ENCODE measurements at regions not wholly inside any gene's neighbourhood (a gene's known extent, or its start where the extent isn't known, plus 50 kb on each side); places are given as distances from the start of the nearest gene placed in this dataset.

DNA sequence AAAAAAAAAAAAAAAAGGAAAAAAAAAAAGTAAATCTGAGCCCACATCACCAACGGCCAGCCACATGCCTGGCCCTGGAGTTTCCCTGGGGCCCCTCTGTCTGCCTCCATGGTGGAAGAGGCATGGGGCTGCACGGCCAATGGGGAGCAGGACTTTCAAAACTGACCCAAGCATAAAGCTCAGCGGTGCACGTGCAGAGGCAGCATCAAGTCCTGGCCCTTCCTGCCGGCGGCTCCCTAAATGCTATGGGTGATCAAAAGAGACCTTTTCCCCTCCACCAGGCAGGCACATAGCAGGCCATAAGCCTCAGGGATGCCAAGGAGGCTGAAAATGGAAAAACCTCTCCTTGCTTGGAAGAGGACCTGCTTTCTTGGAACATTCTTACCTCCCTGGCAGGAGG is 94.3 kb downstream of the OAT start:
- no peaks in the 10 kb centered on the region for H3K4me1 ChIP-seq (ENCODE audit: control insufficient read depth in 2 of 3, insufficient read depth in 2 of 3, low read depth in 1 of 3, low read length in 3 of 3)
- no peak overlapping the region for H3K27ac ChIP-seq (ENCODE audit: low read depth in 2 of 2, low read length in 2 of 2)
- no peak for DNase-seq
- H3K9me3 ChIP-seq (ENCODE audit: control insufficient read depth in 2 of 3, insufficient read depth in 1 of 3, low read length in 3 of 3): no peaks in the 10 kb centered on the region
- no peak overlapping the region for H3K9ac ChIP-seq (ENCODE audit: low read length in 3 of 3)
- no peak for FAIRE-seq
- no peaks in the 10 kb centered on the region for H3K27me3 ChIP-seq (ENCODE audit: control insufficient read depth, insufficient read depth, low read length)
- intact Hi-C loops (cut with DNase I): no loop called here
- no peaks in the 10 kb centered on the region for H3K36me3 ChIP-seq (ENCODE audit: control insufficient read depth in 2 of 3, insufficient read depth in 3 of 3, low read length in 3 of 3)
- no peak overlapping the region for H3K4me3 ChIP-seq (ENCODE audit: low read length in 3 of 3)
- TF ChIP-seq, protein P1, sequence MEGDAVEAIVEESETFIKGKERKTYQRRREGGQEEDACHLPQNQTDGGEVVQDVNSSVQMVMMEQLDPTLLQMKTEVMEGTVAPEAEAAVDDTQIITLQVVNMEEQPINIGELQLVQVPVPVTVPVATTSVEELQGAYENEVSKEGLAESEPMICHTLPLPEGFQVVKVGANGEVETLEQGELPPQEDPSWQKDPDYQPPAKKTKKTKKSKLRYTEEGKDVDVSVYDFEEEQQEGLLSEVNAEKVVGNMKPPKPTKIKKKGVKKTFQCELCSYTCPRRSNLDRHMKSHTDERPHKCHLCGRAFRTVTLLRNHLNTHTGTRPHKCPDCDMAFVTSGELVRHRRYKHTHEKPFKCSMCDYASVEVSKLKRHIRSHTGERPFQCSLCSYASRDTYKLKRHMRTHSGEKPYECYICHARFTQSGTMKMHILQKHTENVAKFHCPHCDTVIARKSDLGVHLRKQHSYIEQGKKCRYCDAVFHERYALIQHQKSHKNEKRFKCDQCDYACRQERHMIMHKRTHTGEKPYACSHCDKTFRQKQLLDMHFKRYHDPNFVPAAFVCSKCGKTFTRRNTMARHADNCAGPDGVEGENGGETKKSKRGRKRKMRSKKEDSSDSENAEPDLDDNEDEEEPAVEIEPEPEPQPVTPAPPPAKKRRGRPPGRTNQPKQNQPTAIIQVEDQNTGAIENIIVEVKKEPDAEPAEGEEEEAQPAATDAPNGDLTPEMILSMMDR (IDR thresholded peaks at IDR 0.05; ENCODE audit: borderline replicate concordance, extremely low read depth, insufficient read depth): no peak

DNA sequence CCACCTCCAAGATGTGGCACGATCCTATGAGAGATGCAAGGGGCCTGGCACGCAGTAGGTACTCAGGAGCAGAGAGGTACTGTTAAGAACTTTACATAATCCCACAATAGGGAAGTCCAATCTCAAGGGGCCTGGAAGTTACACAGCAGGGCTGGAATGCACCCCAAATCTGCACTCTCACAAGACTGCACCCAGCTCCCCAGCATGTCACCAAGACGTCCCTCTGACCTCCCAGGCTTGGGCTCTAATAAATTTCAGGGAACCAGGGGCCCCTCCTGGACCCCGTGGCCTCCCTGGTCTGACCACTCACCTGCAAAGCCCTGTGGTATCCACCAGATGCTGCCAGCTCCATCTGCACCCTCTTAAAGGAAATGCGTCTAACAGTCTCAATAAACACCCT is 94.9 kb downstream of the OAT start:
- H3K9me3 ChIP-seq (ENCODE audit: control insufficient read depth in 2 of 3, insufficient read depth in 1 of 3, low read length in 3 of 3): no peaks in the 10 kb centered on the region
- H3K4me3 ChIP-seq (ENCODE audit: low read length in 3 of 3): no peak overlapping the region
- H3K9ac ChIP-seq (ENCODE audit: low read length in 3 of 3): no peak overlapping the region
- no peaks in the 10 kb centered on the region for H3K36me3 ChIP-seq (ENCODE audit: control insufficient read depth in 2 of 3, insufficient read depth in 3 of 3, low read length in 3 of 3)
- FAIRE-seq (no peak), DNase-seq (no peak)
- no peak overlapping the region for H3K27ac ChIP-seq (ENCODE audit: low read depth in 2 of 2, low read length in 2 of 2)
- no peaks in the 10 kb centered on the region for H3K27me3 ChIP-seq (ENCODE audit: control insufficient read depth, insufficient read depth, low read length)
- intact Hi-C loops (cut with DNase I): no loop called here
- no peaks in the 10 kb centered on the region for H3K4me1 ChIP-seq (ENCODE audit: control insufficient read depth in 2 of 3, insufficient read depth in 2 of 3, low read depth in 1 of 3, low read length in 3 of 3)
- TF ChIP-seq, protein P1 (IDR thresholded peaks at IDR 0.05; ENCODE audit: borderline replicate concordance, extremely low read depth, insufficient read depth): no peak

DNA sequence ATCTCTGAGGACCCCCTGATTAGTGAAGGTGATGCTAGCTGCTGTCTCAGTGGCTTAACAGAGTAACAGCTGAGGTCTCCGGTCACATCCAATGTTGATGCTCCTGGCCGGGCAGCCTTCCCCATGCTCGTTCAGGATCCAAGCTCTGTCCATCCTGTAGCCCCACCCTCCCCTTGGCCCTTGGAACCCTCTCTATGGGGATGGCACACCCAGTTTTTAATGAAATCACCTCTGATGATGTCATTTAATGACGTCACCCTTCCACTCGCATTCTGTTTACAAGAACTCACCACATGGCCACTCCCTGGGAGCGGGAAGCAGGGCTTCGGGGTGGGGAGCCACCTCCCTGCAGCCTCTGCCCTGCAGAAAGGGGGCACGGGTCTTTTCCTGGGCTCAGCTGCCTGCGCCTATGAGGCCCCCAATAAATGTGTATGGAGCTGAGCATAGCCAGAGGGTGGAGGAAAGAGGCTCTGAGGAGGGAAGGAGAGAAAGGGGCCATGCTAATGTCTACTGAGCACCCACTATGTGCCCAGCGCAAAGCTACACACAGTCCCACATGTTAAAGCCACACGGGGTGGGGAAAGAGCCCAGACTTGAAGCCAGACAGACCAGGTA is 95.5 kb downstream of the OAT start:
- TF ChIP-seq, protein P1 (IDR thresholded peaks at IDR 0.05; ENCODE audit: borderline replicate concordance, extremely low read depth, insufficient read depth): no peak
- intact Hi-C loops (cut with DNase I): no loop called here
- DNase-seq: no peak

More for the DNA sequence above, 95.5 kb downstream of the OAT start:
- Histone ChIP-seq H3K27ac (ENCODE audit: low read depth in 2 of 2, low read length in 2 of 2) (no peak overlapping the region), H3K36me3 (ENCODE audit: control insufficient read depth in 2 of 3, insufficient read depth in 3 of 3, low read length in 3 of 3) (no peaks in the 10 kb centered on the region), H3K4me3 (ENCODE audit: low read length in 3 of 3) (no peak overlapping the region), H3K27me3 (ENCODE audit: control insufficient read depth, insufficient read depth, low read length) (no peaks in the 10 kb centered on the region), H3K9ac (ENCODE audit: low read length in 3 of 3) (no peak overlapping the region), H3K9me3 (ENCODE audit: control insufficient read depth in 2 of 3, insufficient read depth in 1 of 3, low read length in 3 of 3) (no peaks in the 10 kb centered on the region), H3K4me1 (ENCODE audit: control insufficient read depth in 2 of 3, insufficient read depth in 2 of 3, low read depth in 1 of 3, low read length in 3 of 3) (no peaks in the 10 kb centered on the region)
- no peak for FAIRE-seq

All from kidney (tissue), 13 donors.